HEK293T (cell line): ENCODE measurements at regions not wholly inside any gene's neighbourhood (a gene's known extent, or its start where the extent isn't known, plus 50 kb on each side); places are given as distances from the start of the nearest gene placed in this dataset.

Experiments used
- ARNT ChIP-seq: fragments of 450-650 bp; IDR thresholded peaks from 2 replicates; pipeline ENCODE4 v1.6.1; 2017; ENCODE audit warnings: mild to moderate bottlenecking
- ELF4 ChIP-seq: fragments of 450-650 bp; IDR thresholded peaks from 2 replicates; pipeline ENCODE4 v1.6.1; 2017; ENCODE audit warnings: antibody characterized with exemption
- FOXA1 ChIP-seq: fragments of 450-650 bp; IDR thresholded peaks from 2 replicates; pipeline ENCODE4 v1.6.1; 2016; ENCODE audit warnings: mild to moderate bottlenecking
- FOXK2 ChIP-seq: fragments of 450-650 bp; IDR thresholded peaks from 2 replicates; pipeline ENCODE4 v1.6.1; 2016; ENCODE audit warnings: mild to moderate bottlenecking
- FOXM1 ChIP-seq: fragments of 450-650 bp; IDR thresholded peaks from 2 replicates; pipeline ENCODE4 v1.6.1; 2017; ENCODE audit warnings: mild to moderate bottlenecking, borderline replicate concordance
- NFRKB ChIP-seq: fragments of 450-650 bp; IDR thresholded peaks from 2 replicates; pipeline ENCODE4 v1.6.1; 2016; ENCODE audit warnings: mild to moderate bottlenecking, moderate library complexity
- ZNF384 ChIP-seq: fragments of 450-650 bp; IDR thresholded peaks from 2 replicates; pipeline ENCODE4 v1.6.1; 2016

DNA sequence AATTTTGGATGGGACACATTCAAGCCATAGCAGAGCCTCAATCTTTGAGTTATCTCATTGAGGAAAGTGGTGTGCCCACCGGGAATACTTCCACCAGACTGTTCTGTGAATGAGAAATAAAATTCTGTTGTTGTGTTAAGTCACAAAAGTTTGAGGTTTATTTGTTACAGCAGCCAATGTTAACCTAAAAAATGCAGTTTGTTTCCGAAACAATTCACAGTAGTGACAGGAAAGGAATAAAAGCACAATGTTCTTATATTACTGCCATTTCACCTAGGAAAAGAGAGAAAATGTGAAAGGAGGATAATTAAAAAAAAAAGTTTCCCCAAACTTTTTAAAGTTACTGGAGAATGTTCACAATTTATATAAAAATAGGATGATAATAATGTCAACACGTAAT, 344.6 kb downstream of the CD83 start:
- TF ChIP-seq FOXM1 = no peak
- TF ChIP-seq ELF4 = no peak
- no peak for TF ChIP-seq NFRKB
- no peak for TF ChIP-seq FOXA1
- TF ChIP-seq ARNT = no peak
- no peak for TF ChIP-seq FOXK2
- no peak for TF ChIP-seq ZNF384
